Nephron (organoid): ENCODE measurements at regions not wholly inside any gene's neighbourhood (a gene's known extent, or its start where the extent isn't known, plus 50 kb on each side); places are given as distances from the start of the nearest gene placed in this dataset.
"Not testable (repeated sequence)": the region's sequence is repeated elsewhere in the genome, so short reads cannot be mapped to it uniquely, and the experiment has no call there.

Source experiments
- H3K27ac Mint-ChIP-seq, 3 experiments: 2 replicates each; pipeline ENCODE4 v1.8.0; 2020; ENCODE audit warnings: mixed read lengths in 3 of 3, mild to moderate bottlenecking in 2 of 3, moderate library complexity in 1 of 3
- H3K27me3 Mint-ChIP-seq: 2 replicates; pipeline ENCODE4 v1.8.0; 2021; ENCODE audit warnings: low read depth, mild to moderate bottlenecking, moderate library complexity, mixed read lengths
- H3K36me3 Mint-ChIP-seq: 2 replicates; pipeline ENCODE4 v1.8.0; 2020; ENCODE audit warnings: low read depth, mixed read lengths
- H3K4me1 Mint-ChIP-seq: 2 replicates; pipeline ENCODE4 v1.8.0; 2020; ENCODE audit warnings: mixed read lengths
- H3K4me3 Mint-ChIP-seq, 3 experiments: 2 replicates each; pipeline ENCODE4 v1.8.0; 2020; ENCODE audit warnings: mild to moderate bottlenecking in 3 of 3, mixed read lengths in 3 of 3, moderate library complexity in 2 of 3
- H3K9me3 Mint-ChIP-seq: 2 replicates; pipeline ENCODE4 v1.8.0; 2020; ENCODE audit warnings: mixed read lengths
- CTCF ChIP-seq, 3 experiments: fragments of 200-600 bp; sonication (generic); IDR thresholded peaks; one replicate each; pipeline ENCODE4 v1.5.0; 2021; ENCODE audit warnings: antibody characterized with exemption in 3 of 3; ENCODE audit not compliant: unreplicated experiment in 3 of 3

DNA sequence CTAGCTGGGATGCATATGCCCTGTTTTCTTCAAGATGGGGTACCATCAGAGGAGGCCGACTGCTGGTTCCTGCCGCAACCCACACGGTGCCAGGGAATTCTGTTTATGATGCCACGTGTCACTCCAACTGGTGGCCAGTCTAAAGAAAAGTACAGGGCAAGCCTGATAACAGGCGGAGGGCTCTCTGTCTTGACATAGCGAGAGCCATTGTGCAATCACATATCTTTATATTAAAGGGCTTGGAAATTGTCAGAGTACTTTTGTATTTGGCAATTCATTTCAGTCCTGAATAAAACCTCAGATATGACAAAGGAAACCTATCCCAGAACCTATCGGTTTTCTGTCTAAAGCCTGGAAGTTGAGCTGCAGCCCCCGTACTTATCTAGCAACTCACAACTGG, 768.4 kb downstream of the TDRD15 start:
- no peak for TF ChIP-seq CTCF (IDR thresholded peaks at IDR 0.05; ENCODE audit: unreplicated experiment in 3 of 3)
- Mint-ChIP-seq H3K27ac (no peak overlapping the region), H3K4me3 (no peak overlapping the region), H3K9me3 (no peaks in the 10 kb centered on the region), H3K4me1 (peaks cover 8% of the 10 kb centered on the region), H3K36me3 (no peaks in the 10 kb centered on the region), H3K27me3 (no peaks in the 10 kb centered on the region)

DNA sequence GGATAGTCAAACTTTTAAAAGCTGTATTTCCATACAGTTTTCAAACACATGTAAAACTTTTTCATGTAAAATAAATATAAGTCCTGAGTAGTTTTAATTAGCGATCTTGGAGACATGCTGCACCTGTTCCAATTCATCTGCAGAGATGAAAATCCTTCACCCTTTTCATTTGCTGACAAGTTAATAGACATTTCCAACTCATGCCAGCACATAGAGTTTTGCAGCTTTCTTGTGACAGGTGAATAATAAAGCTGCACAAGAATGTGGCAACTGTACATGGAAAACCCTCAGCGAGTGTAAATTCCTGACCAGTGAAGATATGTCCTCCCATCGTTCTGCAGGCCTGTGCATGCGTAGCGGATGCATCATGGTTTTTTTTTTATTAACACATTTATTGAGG, 771.4 kb downstream of the TDRD15 start:
- Mint-ChIP-seq H3K36me3 (no peaks in the 10 kb centered on the region), H3K4me1 (peaks cover 8% of the 10 kb centered on the region), H3K27ac (no peak overlapping the region), H3K27me3 (no peaks in the 10 kb centered on the region), H3K9me3 (no peaks in the 10 kb centered on the region), H3K4me3 (no peak overlapping the region)
- no peak for TF ChIP-seq CTCF (IDR thresholded peaks at IDR 0.05; ENCODE audit: unreplicated experiment in 3 of 3)

GRCh38 chr2:21908712-21909380, 785.1 kb downstream of the TDRD15 start:
- not testable (repeated sequence) for H3K27me3 Mint-ChIP-seq, H3K27ac Mint-ChIP-seq, H3K4me1 Mint-ChIP-seq, H3K9me3 Mint-ChIP-seq, H3K4me3 Mint-ChIP-seq, H3K36me3 Mint-ChIP-seq

GRCh38 chr2:21910832-21911507, 787.2 kb downstream of the TDRD15 start:
- no peaks in the 10 kb centered on the region for H3K27me3 Mint-ChIP-seq
- no peak overlapping the region for H3K27ac Mint-ChIP-seq
- TF ChIP-seq CTCF (IDR thresholded peaks at IDR 0.05; ENCODE audit: unreplicated experiment in 3 of 3): no peak
- no peak overlapping the region for H3K4me3 Mint-ChIP-seq
- no peaks in the 10 kb centered on the region for H3K36me3 Mint-ChIP-seq
- H3K9me3 Mint-ChIP-seq: no peaks in the 10 kb centered on the region
- no peaks in the 10 kb centered on the region for H3K4me1 Mint-ChIP-seq

DNA sequence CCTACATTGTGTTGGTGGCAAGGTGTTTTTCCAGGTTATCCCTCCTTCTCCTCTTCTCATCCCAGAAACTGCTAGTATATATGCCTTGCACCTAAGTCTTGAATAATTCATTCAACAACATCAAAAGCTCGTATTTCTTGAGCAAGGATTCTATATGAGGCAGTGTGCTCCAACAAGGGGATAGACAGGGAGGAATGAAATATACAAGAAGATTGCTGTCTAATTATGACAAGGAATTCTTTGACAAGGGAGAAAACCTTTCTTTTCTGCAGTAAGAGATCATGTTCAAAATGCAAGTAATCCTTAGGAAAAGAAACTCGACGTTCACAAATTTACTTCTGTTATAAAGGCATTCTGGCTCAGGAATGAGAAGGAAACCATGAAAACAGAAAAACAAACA, 788.6 kb downstream of the TDRD15 start:
- Mint-ChIP-seq H3K4me1 (no peaks in the 10 kb centered on the region), H3K9me3 (no peaks in the 10 kb centered on the region), H3K4me3 (no peak overlapping the region), H3K36me3 (no peaks in the 10 kb centered on the region), H3K27me3 (no peaks in the 10 kb centered on the region), H3K27ac (no peak overlapping the region)
- TF ChIP-seq CTCF (IDR thresholded peaks at IDR 0.05; ENCODE audit: unreplicated experiment in 3 of 3): no peak

GRCh38 chr2:21915201-21915600, 791.4 kb downstream of the TDRD15 start:
- no peak for TF ChIP-seq CTCF (IDR thresholded peaks at IDR 0.05; ENCODE audit: unreplicated experiment in 3 of 3)
- Mint-ChIP-seq H3K27ac (no peak overlapping the region), H3K36me3 (no peaks in the 10 kb centered on the region), H3K4me3 (no peak overlapping the region), H3K9me3 (no peaks in the 10 kb centered on the region), H3K4me1 (no peaks in the 10 kb centered on the region), H3K27me3 (no peaks in the 10 kb centered on the region)
